GM12864 (cell line): ENCODE measurements at regions not wholly inside any gene's neighbourhood (a gene's known extent, or its start where the extent isn't known, plus 50 kb on each side); places are given as distances from the start of the nearest gene placed in this dataset.

Experiments
- DNase-seq: peaks from one replicate; pipeline ENCODE4 v3.0.0-alpha.2; 2011; ENCODE audit warnings: low read depth
- H3K4me3 ChIP-seq: 2 replicates; pipeline ENCODE4 v1.5.1; 2011; ENCODE audit warnings: mild to moderate bottlenecking, low read depth, low read length, control low read depth
- CTCF ChIP-seq: IDR thresholded peaks from 2 replicates; pipeline ENCODE4 v1.5.1; 2011; ENCODE audit warnings: low read depth, mild to moderate bottlenecking, moderate library complexity, low read length, control low read depth, inconsistent platforms; ENCODE audit errors: missing control alignments

- TF ChIP-seq CTCF = no peak
- peak overlapping the region; percentile 30 for H3K4me3 ChIP-seq
- DNase-seq = no peak
These were observed 120.8 kb upstream of the RRP15 start for GRCh38 chr1:218164111-218164929.

- H3K4me3 ChIP-seq = peak overlapping the region; percentile 7
- no peak for TF ChIP-seq CTCF
- DNase-seq = no peak
These were observed 120.0 kb upstream of the RRP15 start for GRCh38 chr1:218164930-218165700.

GRCh38 chr1:218165701-218166114 lies 119.4 kb upstream of the RRP15 start:
- no peak overlapping the region; the same call in 1 of the 2 replicates for H3K4me3 ChIP-seq
- DNase-seq = no peak
- no peak for TF ChIP-seq CTCF

- TF ChIP-seq CTCF = no peak
- no peak overlapping the region for H3K4me3 ChIP-seq
These were observed 118.7 kb upstream of the RRP15 start for GRCh38 chr1:218166268-218166945.

GRCh38 chr1:218171302-218171893 lies 113.7 kb upstream of the RRP15 start:
- peak; percentile 58 for TF ChIP-seq CTCF
- DNase-seq = no peak

More at GRCh38 chr1:218166268-218166945, 118.7 kb upstream of the RRP15 start:
- no peak for DNase-seq

GRCh38 chr1:218182455-218182854 lies 102.6 kb upstream of the RRP15 start:
- H3K4me3 ChIP-seq = no peak overlapping the region
- no peak for DNase-seq
- TF ChIP-seq CTCF = no peak

More at GRCh38 chr1:218171302-218171893, 113.7 kb upstream of the RRP15 start:
- no peak overlapping the region for H3K4me3 ChIP-seq
